ENCODE measurements at regions not wholly inside any gene's neighbourhood (a gene's known extent, or its start where the extent isn't known, plus 50 kb on each side); places are given as distances from the start of the nearest gene placed in this dataset.

DNA sequence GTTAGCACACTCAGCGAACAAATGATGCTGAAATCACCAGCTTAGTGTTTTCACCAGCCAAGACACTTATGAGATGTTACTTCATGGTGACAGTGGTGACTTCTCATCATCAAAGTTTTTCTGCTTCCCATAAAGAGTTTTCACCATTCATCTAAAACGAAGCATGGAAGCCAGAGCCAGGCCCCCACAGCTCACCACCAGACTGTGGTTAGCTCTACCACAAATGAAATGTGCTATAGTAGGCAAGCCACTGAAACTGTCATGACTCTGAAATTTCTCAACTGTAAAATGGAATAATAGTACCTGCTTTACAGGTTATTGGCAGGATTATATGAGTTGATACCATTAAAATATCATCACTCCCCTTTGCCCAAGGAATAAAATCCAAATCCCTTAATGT is 56.4 kb upstream of the HHIP start:
- no peaks in the 10 kb centered on the region for H3K79me2 ChIP-seq (ENCODE audit: control insufficient read depth in 1 of 2, insufficient read depth in 2 of 2, low read length in 2 of 2)
- TF ChIP-seq ASH2L (IDR thresholded peaks at IDR 0.05; ENCODE audit: low read length) (no peak), SP1 (IDR thresholded peaks at IDR 0.05; ENCODE audit: low read depth, low read length) (no peak), POU5F1 (IDR thresholded peaks at IDR 0.05; ENCODE audit: low read depth, low read length) (no peak), RBBP5 (IDR thresholded peaks at IDR 0.05; ENCODE audit: borderline replicate concordance, low read depth, low read length) (no peak), RFX5 (IDR thresholded peaks at IDR 0.05; ENCODE audit: borderline replicate concordance, low read depth, low read length) (no peak), KDM5A (IDR thresholded peaks at IDR 0.05; ENCODE audit: low read length) (no peak), ATF2 (IDR thresholded peaks at IDR 0.05; ENCODE audit: low read length) (no peak), HDAC6 (IDR thresholded peaks at IDR 0.05; ENCODE audit: low read depth, low read length) (no peak), TEAD4 (IDR thresholded peaks at IDR 0.05; ENCODE audit: low read depth, low read length) (no peak), CBX5 (IDR thresholded peaks at IDR 0.05; ENCODE audit: low read depth, low read length) (no peak), EP300 (IDR thresholded peaks at IDR 0.05; ENCODE audit: borderline replicate concordance in 1 of 2, low read depth in 2 of 2, low read length in 2 of 2) (no peak), SRF (IDR thresholded peaks at IDR 0.05; ENCODE audit: low read depth, low read length) (no peak), SIN3A (conservative IDR thresholded peaks at IDR 0.05 in 1 of 2, IDR thresholded peaks at IDR 0.05 in 1 of 2; ENCODE audit: low read depth in 1 of 2, low read length in 2 of 2) (no peak)

More for the DNA sequence above, 56.4 kb upstream of the HHIP start:
- H3K27me3 ChIP-seq (replicated peaks in 1 of 4; ENCODE audit: control insufficient read depth in 3 of 4, extremely low read depth in 1 of 4, insufficient read depth in 3 of 4, low read length in 3 of 4): no peaks in the 10 kb centered on the region
- H3K9ac ChIP-seq (replicated peaks in 1 of 4; ENCODE audit: extremely low read depth in 1 of 4, low read depth in 3 of 4, low read length in 3 of 4): no peak overlapping the region
- no peak overlapping the region for H4K8ac ChIP-seq (ENCODE audit: extremely low read depth, insufficient read depth, low read length)
- no peaks in the 10 kb centered on the region for H3K9me3 ChIP-seq (ENCODE audit: insufficient read depth in 2 of 2, low read depth in 1 of 2, low read length in 1 of 2)
- H2BK12ac ChIP-seq (ENCODE audit: low read depth, low read length): no peak overlapping the region
- no peak for FAIRE-seq
- WGBS, 2 experiments (ENCODE audit: extremely low coverage in 1 of 2, insufficient coverage in 1 of 2, insufficient read length in 1 of 2, insufficient replicate concordance in 2 of 2, low coverage in 1 of 2, low lambda C conversion rate in 2 of 2, missing lambda C conversion rate in 1 of 2): 97% methylated on average over 2 of the region's 2 CpGs; no CpG with 5 or more reads in 1 of the 2 experiments
- no peak overlapping the region for H3K18ac ChIP-seq (ENCODE audit: extremely low read depth, low read length)
- H3K23me2 ChIP-seq (ENCODE audit: low read depth, low read length): no peaks in the 10 kb centered on the region; the same call in 1 of the 2 replicates
- no peaks in the 10 kb centered on the region for H4K20me1 ChIP-seq (replicated peaks in 1 of 2; ENCODE audit: control insufficient read depth in 1 of 2, insufficient read depth in 2 of 2, low read length in 2 of 2)
- H3K56ac ChIP-seq (replicated peaks; ENCODE audit: insufficient read length, low read depth, low read length): no peak overlapping the region
- H3K14ac ChIP-seq (ENCODE audit: insufficient read length): no peak overlapping the region
- no peak overlapping the region for H4K5ac ChIP-seq (ENCODE audit: insufficient read length, low read depth, low read length)
- no peak overlapping the region for H3K4ac ChIP-seq (replicated peaks; ENCODE audit: insufficient read length, low read depth, low read length)
- H2AFZ ChIP-seq (ENCODE audit: low read length): no peak overlapping the region
- H3K4me2 ChIP-seq (ENCODE audit: insufficient read depth in 1 of 2, low read depth in 2 of 2, low read length in 2 of 2): no peak overlapping the region
- H2BK5ac ChIP-seq (ENCODE audit: low read depth, low read length): no peak overlapping the region
- DNase-seq (ENCODE audit: low read depth in 1 of 2, low spot score in 2 of 2): no peak
- no peak overlapping the region for H2BK120ac ChIP-seq (replicated peaks; ENCODE audit: low read depth, low read length)
- ChIA-PET POLR2A (ENCODE audit: partially characterized antibody) (no interaction called here), CTCF (ENCODE audit: partially characterized antibody) (interaction anchor here (1.3 kb wide), 1 partner anchor 16 kb away, joined by 4 read pairs; no protein-coding TSS in a partner anchor)
- no peak overlapping the region for H2BK20ac ChIP-seq (ENCODE audit: low read length)
- no peak overlapping the region for H2BK15ac ChIP-seq (ENCODE audit: low read length)
- no peaks in the 10 kb centered on the region for H3K79me1 ChIP-seq (ENCODE audit: low read depth, low read length)
- no peak overlapping the region for H2AK5ac ChIP-seq (ENCODE audit: low read depth, low read length)
- H3K27ac ChIP-seq (ENCODE audit: low read depth, low read length): no peak overlapping the region
- H4K91ac ChIP-seq (replicated peaks; ENCODE audit: insufficient read length, low read length): no peak overlapping the region
- no peak overlapping the region for H3K23ac ChIP-seq (ENCODE audit: insufficient read length)
- no peak overlapping the region for H3K4me3 ChIP-seq (ENCODE audit: extremely low read depth in 1 of 4, insufficient read depth in 2 of 4, low read depth in 3 of 4, low read length in 4 of 4)
- H3K4me1 ChIP-seq (replicated peaks in 1 of 4; ENCODE audit: control insufficient read depth in 3 of 4, insufficient read depth in 4 of 4, low read length in 3 of 4): no peaks in the 10 kb centered on the region
- H3K36me3 ChIP-seq (ENCODE audit: control insufficient read depth in 2 of 4, insufficient read depth in 4 of 4, low read length in 3 of 4): no peaks in the 10 kb centered on the region

Data from H1 (cell line).